ENCODE measurements at regions not wholly inside any gene's neighbourhood (a gene's known extent, or its start where the extent isn't known, plus 50 kb on each side); places are given as distances from the start of the nearest gene placed in this dataset.
A peak's percentile ranks its signal among the peaks of the same experiment; 100 is the strongest.

GRCh38 chr3:124381575-124382333 lies 348.5 kb upstream of the UMPS start:
- DNase-seq, result no peak

- peak in 1 of 3 experiments; percentile 18 for DNase-seq
Observed at GRCh38 chr3:124383051-124383450, 347.2 kb upstream of the UMPS start.

GRCh38 chr3:124383846-124384466 lies 346.3 kb upstream of the UMPS start:
- DNase-seq, result no peak

GRCh38 chr3:124384527-124384926 lies 345.7 kb upstream of the UMPS start:
- no peak for DNase-seq

GRCh38 chr3:124385996-124386395 lies 344.3 kb upstream of the UMPS start:
- no peak for DNase-seq

- DNase-seq, result no peak
Observed at GRCh38 chr3:124386996-124387595, 343.2 kb upstream of the UMPS start.

GRCh38 chr3:124391774-124392173 lies 338.5 kb upstream of the UMPS start:
- no peak for DNase-seq

- no peak for DNase-seq
Observed at GRCh38 chr3:124393340-124393739, 336.9 kb upstream of the UMPS start.

- no peak for DNase-seq
Observed at GRCh38 chr3:124395162-124395561, 335.1 kb upstream of the UMPS start.

GRCh38 chr3:124395584-124396338 lies 334.5 kb upstream of the UMPS start:
- DNase-seq, result peak in 1 of 3 experiments; percentile 14

GRCh38 chr3:124396339-124396950 lies 333.8 kb upstream of the UMPS start:
- peak in 1 of 3 experiments; percentile 14 for DNase-seq

- no peak for DNase-seq
Observed at GRCh38 chr3:124397088-124397487, 333.2 kb upstream of the UMPS start.

- no peak for DNase-seq
Observed at GRCh38 chr3:124398594-124398993, 331.7 kb upstream of the UMPS start.

- DNase-seq, result no peak
Observed at GRCh38 chr3:124401843-124402242, 328.4 kb upstream of the UMPS start.

- no peak for DNase-seq
Observed at GRCh38 chr3:124402791-124403190, 327.5 kb upstream of the UMPS start.

GRCh38 chr3:124404621-124405020 lies 325.6 kb upstream of the UMPS start:
- DNase-seq, result no peak

- DNase-seq, result no peak
Observed at GRCh38 chr3:124407260-124407659, 323.0 kb upstream of the UMPS start.

GRCh38 chr3:124409650-124410275 lies 320.5 kb upstream of the UMPS start:
- no peak for DNase-seq

- no peak for DNase-seq
Observed at GRCh38 chr3:124410471-124410870, 319.8 kb upstream of the UMPS start.

- DNase-seq, result no peak
Observed at GRCh38 chr3:124411728-124412127, 318.5 kb upstream of the UMPS start.

GRCh38 chr3:124412644-124413043 lies 317.6 kb upstream of the UMPS start:
- DNase-seq, result no peak

- no peak for DNase-seq
Observed at GRCh38 chr3:124413393-124413792, 316.9 kb upstream of the UMPS start.
